Karpas-422 (cell line): ENCODE measurements at regions not wholly inside any gene's neighbourhood (a gene's known extent, or its start where the extent isn't known, plus 50 kb on each side); places are given as distances from the start of the nearest gene placed in this dataset.
"Not testable (repeated sequence)": the region's sequence is repeated elsewhere in the genome, so short reads cannot be mapped to it uniquely, and the experiment has no call there.

Experiments used
- DNase-seq: peaks from one replicate; pipeline ENCODE4 v3.0.0-alpha.2; 2015
- H2AFZ ChIP-seq: fragments of 200-600 bp; sonication (generic); 2 replicates; pipeline ENCODE4 v1.6.1; 2014; ENCODE audit warnings: antibody characterized with exemption, low read length, mixed read lengths
- H3K27ac ChIP-seq: fragments of 200-600 bp; sonication (generic); 2 replicates; pipeline ENCODE4 v1.5.1; 2014; ENCODE audit warnings: mild to moderate bottlenecking, low read length, moderate library complexity
- H3K27me3 ChIP-seq: fragments of 200-600 bp; sonication (generic); 2 replicates; pipeline ENCODE4 v1.6.1; 2014; ENCODE audit warnings: low read length, mixed read lengths
- H3K36me3 ChIP-seq: fragments of 200-600 bp; sonication (generic); 2 replicates; pipeline ENCODE4 v1.6.1; 2014; ENCODE audit warnings: low read length, mixed read lengths; ENCODE audit not compliant: insufficient read depth
- H3K4me1 ChIP-seq: fragments of 200-600 bp; sonication (generic); 2 replicates; pipeline ENCODE4 v1.6.1; 2014; ENCODE audit warnings: mild to moderate bottlenecking, low read length, mixed read lengths
- H3K4me2 ChIP-seq: fragments of 200-600 bp; sonication (generic); 2 replicates; pipeline ENCODE4 v1.6.1; 2014; ENCODE audit warnings: low read length, low read depth, mild to moderate bottlenecking; ENCODE audit not compliant: poor library complexity, severe bottlenecking
- H3K4me3 ChIP-seq: fragments of 200-600 bp; sonication (generic); 2 replicates; pipeline ENCODE4 v1.5.1; 2014; ENCODE audit warnings: mild to moderate bottlenecking, antibody characterized with exemption, low read length, mixed read lengths
- H3K79me2 ChIP-seq: fragments of 200-600 bp; sonication (generic); 2 replicates; pipeline ENCODE4 v1.6.1; 2014; ENCODE audit warnings: mild to moderate bottlenecking, low read length, mixed read lengths
- H3K9ac ChIP-seq: fragments of 200-600 bp; sonication (generic); 2 replicates; pipeline ENCODE4 v1.6.0; 2014; ENCODE audit warnings: low read length
- H3K9me2 ChIP-seq: fragments of 200-600 bp; sonication (generic), shearing (Covaris generic); replicated peaks from 2 replicates; pipeline ENCODE4 v1.6.0; 2014; ENCODE audit warnings: mild to moderate bottlenecking, low read length, moderate library complexity; ENCODE audit not compliant: insufficient read depth
- H3K9me3 ChIP-seq: fragments of 300-700, 200-600 bp; sonication (generic); 2 replicates; pipeline ENCODE4 v1.6.1; 2014; ENCODE audit warnings: low read length, mixed read lengths
- H4K20me1 ChIP-seq: fragments of 200-600 bp; sonication (generic); 2 replicates; pipeline ENCODE4 v1.6.1; 2014; ENCODE audit warnings: mild to moderate bottlenecking, antibody characterized with exemption, low read length, low read depth; ENCODE audit not compliant: insufficient read depth

DNA sequence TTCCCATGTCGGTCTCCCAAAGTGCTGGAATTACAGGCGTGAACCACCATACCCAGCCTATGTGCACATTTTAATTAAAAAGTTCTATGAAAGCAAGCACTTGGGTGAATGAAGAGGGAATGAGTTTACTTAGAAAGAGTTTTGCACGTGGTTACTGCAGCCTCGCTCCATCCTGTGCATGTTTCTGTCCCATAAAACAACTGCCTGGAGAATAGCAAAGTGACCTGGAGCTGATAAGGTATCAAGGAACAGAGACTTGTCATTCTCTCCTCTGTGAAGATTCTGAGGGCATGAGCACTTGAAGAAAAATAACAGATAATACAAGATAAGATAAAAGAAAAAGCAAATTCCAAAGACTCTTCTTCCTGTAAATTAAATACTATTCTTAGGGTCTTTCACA is 112.2 kb upstream of the JCAD start:
- H3K79me2 ChIP-seq, result no peaks in the 10 kb centered on the region
- H3K9ac ChIP-seq, result no peak overlapping the region
- H3K9me3 ChIP-seq, result no peaks in the 10 kb centered on the region
- no peak overlapping the region for H3K27ac ChIP-seq
- H3K27me3 ChIP-seq, result no peaks in the 10 kb centered on the region
- no peak overlapping the region for H3K4me2 ChIP-seq
- no peaks in the 10 kb centered on the region for H3K9me2 ChIP-seq
- no peak overlapping the region for H2AFZ ChIP-seq
- no peak overlapping the region for H3K4me3 ChIP-seq
- no peaks in the 10 kb centered on the region for H3K36me3 ChIP-seq
- DNase-seq, result no peak
- H4K20me1 ChIP-seq, result no peaks in the 10 kb centered on the region
- no peaks in the 10 kb centered on the region for H3K4me1 ChIP-seq

DNA sequence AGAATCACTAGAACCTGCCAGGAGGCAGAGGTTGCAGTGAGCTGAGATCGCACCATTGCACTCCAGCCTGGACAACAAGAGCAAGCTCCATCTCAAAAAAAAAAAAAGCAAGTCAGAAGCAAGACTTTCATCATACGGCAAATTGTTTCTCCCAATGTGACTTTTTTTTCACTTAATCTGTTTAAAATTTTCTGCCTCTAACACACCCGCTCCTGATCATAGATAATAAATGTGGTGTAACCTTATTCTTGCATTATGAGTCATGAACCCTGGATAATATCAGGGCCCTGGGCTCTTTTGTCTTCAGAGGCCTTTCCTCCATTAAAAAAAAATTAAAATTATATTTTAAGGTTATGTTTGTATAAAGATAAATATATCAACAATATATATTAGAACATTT is 111.4 kb upstream of the JCAD start:
- no peaks in the 10 kb centered on the region for H3K27me3 ChIP-seq
- H3K4me2 ChIP-seq, result no peak overlapping the region
- no peak for DNase-seq
- H3K27ac ChIP-seq, result no peak overlapping the region
- H3K9me2 ChIP-seq, result no peaks in the 10 kb centered on the region
- H3K4me1 ChIP-seq, result no peaks in the 10 kb centered on the region
- H3K36me3 ChIP-seq, result no peaks in the 10 kb centered on the region
- H4K20me1 ChIP-seq, result no peaks in the 10 kb centered on the region
- H3K9ac ChIP-seq, result no peak overlapping the region
- no peak overlapping the region for H2AFZ ChIP-seq
- H3K79me2 ChIP-seq, result no peaks in the 10 kb centered on the region
- no peaks in the 10 kb centered on the region for H3K9me3 ChIP-seq
- no peak overlapping the region for H3K4me3 ChIP-seq

- no peaks in the 10 kb centered on the region for H3K9me2 ChIP-seq
- no peak overlapping the region for H3K4me2 ChIP-seq
- H3K4me3 ChIP-seq, result no peak overlapping the region
- no peak overlapping the region for H3K27ac ChIP-seq
- H3K4me1 ChIP-seq, result no peaks in the 10 kb centered on the region
- no peaks in the 10 kb centered on the region for H4K20me1 ChIP-seq
- no peaks in the 10 kb centered on the region for H3K9me3 ChIP-seq
- H3K79me2 ChIP-seq, result no peaks in the 10 kb centered on the region
- no peak for DNase-seq
- no peaks in the 10 kb centered on the region for H3K36me3 ChIP-seq
- H3K9ac ChIP-seq, result no peak overlapping the region
- H2AFZ ChIP-seq, result no peak overlapping the region
- H3K27me3 ChIP-seq, result no peaks in the 10 kb centered on the region
These were observed 110.8 kb upstream of the JCAD start for GRCh38 chr10:30170146-30170545.

- DNase-seq, result no peak
These were observed 110.0 kb upstream of the JCAD start for GRCh38 chr10:30169342-30169741.

GRCh38 chr10:30166929-30167328 is 107.5 kb upstream of the JCAD start:
- H3K9me3 ChIP-seq, result no peaks in the 10 kb centered on the region
- no peak overlapping the region for H3K4me2 ChIP-seq
- no peaks in the 10 kb centered on the region for H4K20me1 ChIP-seq
- H2AFZ ChIP-seq, result no peak overlapping the region
- no peaks in the 10 kb centered on the region for H3K36me3 ChIP-seq
- no peak overlapping the region for H3K9ac ChIP-seq
- no peaks in the 10 kb centered on the region for H3K9me2 ChIP-seq
- no peak overlapping the region for H3K27ac ChIP-seq
- no peaks in the 10 kb centered on the region for H3K27me3 ChIP-seq
- DNase-seq, result no peak
- no peaks in the 10 kb centered on the region for H3K79me2 ChIP-seq
- no peaks in the 10 kb centered on the region for H3K4me1 ChIP-seq
- H3K4me3 ChIP-seq, result no peak overlapping the region

More at GRCh38 chr10:30169342-30169741, 110.0 kb upstream of the JCAD start:
- H3K27me3 ChIP-seq, result no peaks in the 10 kb centered on the region
- H3K4me1 ChIP-seq, result no peaks in the 10 kb centered on the region
- no peak overlapping the region for H3K27ac ChIP-seq
- no peaks in the 10 kb centered on the region for H3K9me2 ChIP-seq
- H3K9ac ChIP-seq, result no peak overlapping the region
- H3K79me2 ChIP-seq, result no peaks in the 10 kb centered on the region
- no peaks in the 10 kb centered on the region for H3K9me3 ChIP-seq
- H3K36me3 ChIP-seq, result no peaks in the 10 kb centered on the region
- no peaks in the 10 kb centered on the region for H4K20me1 ChIP-seq
- H3K4me3 ChIP-seq, result no peak overlapping the region
- no peak overlapping the region for H2AFZ ChIP-seq
- no peak overlapping the region for H3K4me2 ChIP-seq

- not testable (repeated sequence) for H3K36me3 ChIP-seq, H3K4me1 ChIP-seq, H3K27ac ChIP-seq, H3K9me2 ChIP-seq, H4K20me1 ChIP-seq, H3K9ac ChIP-seq, DNase-seq, H3K4me2 ChIP-seq, H3K4me3 ChIP-seq, H3K79me2 ChIP-seq, H3K9me3 ChIP-seq, H2AFZ ChIP-seq, H3K27me3 ChIP-seq
These were observed 104.0 kb upstream of the JCAD start for GRCh38 chr10:30163410-30163809.

DNA sequence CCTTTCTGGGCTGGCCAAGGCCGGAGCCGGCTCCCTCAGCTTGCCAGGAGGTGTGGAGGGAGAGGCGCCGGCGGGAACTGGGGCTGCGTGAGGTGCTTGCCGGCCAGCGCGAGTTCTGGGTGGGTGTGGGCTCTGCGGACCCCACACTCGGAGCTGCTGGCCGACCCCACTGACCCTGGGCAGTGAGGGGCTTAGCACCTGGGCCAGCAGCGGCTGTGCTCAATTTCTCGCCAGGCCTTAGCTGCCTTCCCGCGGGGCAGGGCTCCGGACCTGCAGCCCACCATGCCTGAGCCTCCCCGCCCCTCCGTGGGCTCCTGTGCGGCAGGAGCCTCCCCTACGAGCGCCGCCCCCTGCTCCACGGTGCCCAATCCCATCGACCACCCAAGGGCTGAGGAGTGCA is 103.4 kb upstream of the JCAD start:
- DNase-seq, H3K9ac ChIP-seq, H3K36me3 ChIP-seq, H2AFZ ChIP-seq, H3K79me2 ChIP-seq, H3K9me2 ChIP-seq, H3K9me3 ChIP-seq, H3K27ac ChIP-seq, H3K4me1 ChIP-seq, H3K4me2 ChIP-seq, H3K4me3 ChIP-seq, H3K27me3 ChIP-seq, H4K20me1 ChIP-seq: not testable (repeated sequence)

DNA sequence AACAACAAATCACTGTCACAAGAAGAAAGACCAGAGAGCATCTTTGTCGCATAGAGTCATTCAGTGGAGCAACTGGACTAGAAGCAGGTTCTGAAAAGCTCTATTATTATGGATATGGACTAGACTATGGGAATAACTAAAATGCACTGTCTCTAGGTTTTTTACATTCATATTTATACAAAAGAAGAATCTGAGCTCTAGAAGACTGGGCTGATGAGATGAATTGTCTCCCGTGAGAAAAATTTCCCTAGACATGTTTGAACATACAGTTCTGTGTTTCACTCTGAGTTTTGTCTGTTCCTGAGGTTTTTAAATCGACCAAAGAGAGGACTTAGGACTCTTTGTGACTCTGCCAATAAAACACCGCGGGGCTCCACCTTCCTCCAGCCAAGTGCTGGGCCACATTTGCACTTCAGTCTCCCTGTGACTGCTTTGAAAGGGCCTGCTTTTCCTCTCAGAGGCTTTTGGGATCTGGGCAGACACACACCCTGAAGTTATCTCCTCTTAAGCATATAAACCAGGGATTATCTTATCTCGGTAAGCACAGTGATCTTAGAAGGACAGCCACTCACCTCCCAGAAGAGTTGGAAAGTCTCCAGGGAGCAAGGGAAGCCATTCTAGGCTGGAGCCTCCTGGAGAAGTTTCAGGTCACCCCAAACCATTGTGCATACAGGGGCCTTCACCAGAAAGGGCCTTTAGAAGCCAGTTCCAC is 101.0 kb upstream of the JCAD start:
- Histone ChIP-seq H3K4me2 (no peak overlapping the region), H3K36me3 (no peaks in the 10 kb centered on the region), H3K4me3 (no peak overlapping the region), H3K9ac (no peak overlapping the region), H3K79me2 (no peaks in the 10 kb centered on the region), H3K27ac (no peak overlapping the region), H3K9me2 (no peaks in the 10 kb centered on the region), H2AFZ (no peak overlapping the region), H3K9me3 (no peaks in the 10 kb centered on the region), H3K4me1 (no peaks in the 10 kb centered on the region), H4K20me1 (no peaks in the 10 kb centered on the region), H3K27me3 (no peaks in the 10 kb centered on the region)
- no peak for DNase-seq

DNA sequence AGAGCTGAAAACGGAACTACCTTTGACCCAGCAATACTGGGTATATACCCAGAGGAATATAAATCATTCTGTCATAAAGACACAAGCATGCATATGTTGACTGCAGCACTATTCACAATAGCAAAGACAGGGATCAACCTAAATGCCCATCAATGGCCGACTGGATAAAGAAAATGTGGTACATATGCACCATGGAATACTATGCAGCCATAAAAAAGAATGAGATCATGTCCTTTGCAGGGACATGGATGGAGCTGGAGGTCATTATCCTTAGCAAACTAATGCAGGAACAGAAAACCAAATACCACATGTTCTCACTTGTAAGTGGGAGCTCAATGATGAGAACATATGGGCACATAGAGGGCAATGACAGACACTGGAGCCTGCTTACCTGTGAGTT is 100.2 kb upstream of the JCAD start:
- not testable (repeated sequence) for H3K27ac ChIP-seq, H3K27me3 ChIP-seq, H3K9me2 ChIP-seq, H4K20me1 ChIP-seq, DNase-seq, H3K4me3 ChIP-seq, H3K9ac ChIP-seq, H3K9me3 ChIP-seq, H2AFZ ChIP-seq, H3K4me2 ChIP-seq, H3K36me3 ChIP-seq, H3K79me2 ChIP-seq, H3K4me1 ChIP-seq
